ENCODE measurements at regions not wholly inside any gene's neighbourhood (a gene's known extent, or its start where the extent isn't known, plus 50 kb on each side); places are given as distances from the start of the nearest gene placed in this dataset.
"Not testable (repeated sequence)": the region's sequence is repeated elsewhere in the genome, so short reads cannot be mapped to it uniquely, and the experiment has no call there.

- DNase-seq (ENCODE audit: low read depth), result no peak
Observed at GRCh38 chr10:28733245-28733644, 55.9 kb downstream of the BAMBI start.

- DNase-seq (ENCODE audit: low read depth), result no peak
Observed at GRCh38 chr10:28733647-28734046, 56.3 kb downstream of the BAMBI start.

- peak; percentile 94 for DNase-seq (ENCODE audit: low read depth)
Observed at GRCh38 chr10:28734938-28735759, 57.8 kb downstream of the BAMBI start.

- DNase-seq (ENCODE audit: low read depth), result no peak
Observed at GRCh38 chr10:28737096-28737495, 59.8 kb downstream of the BAMBI start.

- no peak for DNase-seq (ENCODE audit: low read depth)
Observed at GRCh38 chr10:28738200-28738599, 60.9 kb downstream of the BAMBI start.

GRCh38 chr10:28743576-28743975, 66.3 kb downstream of the BAMBI start:
- DNase-seq (ENCODE audit: low read depth), result no peak

GRCh38 chr10:28744069-28744768, 66.9 kb downstream of the BAMBI start:
- no peak for DNase-seq (ENCODE audit: low read depth)

GRCh38 chr10:28754930-28755718, 77.8 kb downstream of the BAMBI start:
- DNase-seq (ENCODE audit: low read depth), result no peak

- no peak for DNase-seq (ENCODE audit: low read depth)
Observed at GRCh38 chr10:28761084-28761846, 83.9 kb downstream of the BAMBI start.

GRCh38 chr10:28763471-28764170, 86.3 kb downstream of the BAMBI start:
- DNase-seq (ENCODE audit: low read depth), result no peak

GRCh38 chr10:28765641-28766040, 88.3 kb downstream of the BAMBI start:
- no peak for DNase-seq (ENCODE audit: low read depth)

GRCh38 chr10:28768227-28768626, 90.9 kb downstream of the BAMBI start:
- no peak for DNase-seq (ENCODE audit: low read depth)

- no peak for DNase-seq (ENCODE audit: low read depth)
Observed at GRCh38 chr10:28769091-28769604, 91.8 kb downstream of the BAMBI start.

- DNase-seq (ENCODE audit: low read depth), result not testable (repeated sequence)
Observed at GRCh38 chr10:28771580-28772090, 94.3 kb downstream of the BAMBI start.

- DNase-seq (ENCODE audit: low read depth), result no peak
Observed at GRCh38 chr10:28774051-28774995, 97.0 kb downstream of the BAMBI start.

GRCh38 chr10:28775773-28776172, 98.5 kb downstream of the BAMBI start:
- DNase-seq (ENCODE audit: low read depth), result no peak

GRCh38 chr10:28776519-28776918, 99.2 kb downstream of the BAMBI start:
- no peak for DNase-seq (ENCODE audit: low read depth)

- DNase-seq (ENCODE audit: low read depth), result no peak
Observed at GRCh38 chr10:28777911-28778310, 100.6 kb downstream of the BAMBI start.

- no peak for DNase-seq (ENCODE audit: low read depth)
Observed at GRCh38 chr10:28778524-28778923, 101.2 kb downstream of the BAMBI start.

- DNase-seq (ENCODE audit: low read depth), result no peak
Observed at GRCh38 chr10:28781296-28781695, 104.0 kb downstream of the BAMBI start.

All from GM04503 (cell line).